CD4-positive, alpha-beta T cell (primary cell): ENCODE measurements at regions not wholly inside any gene's neighbourhood (a gene's known extent, or its start where the extent isn't known, plus 50 kb on each side); places are given as distances from the start of the nearest gene placed in this dataset.

Source experiments
- ATAC-seq: fragments of 200-7000 bp; cut with Tn5 transposase; one replicate; pipeline ENCODE4 v1.10.0; 2022; ENCODE audit warnings: mild to moderate bottlenecking; ENCODE audit not compliant: poor library complexity
- CTCF ChIA-PET: fragments of 350-600 bp; sonication (Branson Sonifier 250); formaldehyde crosslinking; loops from one replicate; lab custom pipeline; 2021; ENCODE audit warnings: antibody characterized with exemption, inconsistent platforms; lab: Charles Lee
- POLR2A ChIA-PET: fragments of 350-600 bp; sonication (Branson Sonifier 250); formaldehyde crosslinking; loops from one replicate; lab custom pipeline; 2021; ENCODE audit warnings: antibody characterized with exemption, inconsistent platforms; lab: Charles Lee
- DNase-seq, 14 experiments: peaks; one replicate each; pipeline ENCODE4 v3.0.0-alpha.2; 2013 to 2020; ENCODE audit warnings: mixed read lengths in 2 of 14
- H3K27ac ChIP-seq, 2 donors: one replicate each; pipeline versions ENCODE4 v1.5.1 to v1.7.0; 2013; ENCODE audit warnings: low read length in 2 of 2, low read depth in 1 of 2, mild to moderate bottlenecking in 1 of 2
- H3K27me3 ChIP-seq, 2 experiments: 1 replicate in 1 of 2; 2 replicates in 1 of 2; pipeline versions ENCODE4 v1.6.1 to v1.7.0; 2013; ENCODE audit warnings: low read length in 2 of 2, control low read depth in 1 of 2, mild to moderate bottlenecking in 1 of 2, moderate library complexity in 1 of 2; ENCODE audit not compliant: insufficient read depth in 2 of 2, control insufficient read depth in 1 of 2
- H3K36me3 ChIP-seq: one replicate; pipeline ENCODE4 v1.6.1; 2013; ENCODE audit warnings: low read length, control low read depth; ENCODE audit not compliant: insufficient read depth
- H3K4me1 ChIP-seq: one replicate; pipeline ENCODE4 v1.6.1; 2013; ENCODE audit warnings: low read length, control low read depth; ENCODE audit not compliant: insufficient read depth
- H3K4me3 ChIP-seq: one replicate; pipeline ENCODE4 v1.5.1; 2013; ENCODE audit warnings: mild to moderate bottlenecking, low read length, moderate library complexity
- H3K9me3 ChIP-seq, 2 experiments: 1 replicate in 1 of 2; 2 replicates in 1 of 2; pipeline versions ENCODE4 v1.6.1 to v1.7.0; 2013; ENCODE audit warnings: low read length in 2 of 2, mild to moderate bottlenecking in 2 of 2, control low read depth in 1 of 2, moderate library complexity in 1 of 2; ENCODE audit not compliant: control insufficient read depth in 1 of 2, insufficient read depth in 1 of 2
- H3K27ac Mint-ChIP-seq: one replicate; pipeline ENCODE4 v1.8.0; 2020; ENCODE audit warnings: mixed read lengths
- H3K27me3 Mint-ChIP-seq: one replicate; pipeline ENCODE4 v1.8.0; 2021; ENCODE audit warnings: mixed read lengths
- H3K36me3 Mint-ChIP-seq: one replicate; pipeline ENCODE4 v1.8.0; 2021; ENCODE audit warnings: low read depth, mixed read lengths
- H3K4me1 Mint-ChIP-seq: one replicate; pipeline ENCODE4 v1.8.0; 2021; ENCODE audit warnings: low read depth, mixed read lengths
- H3K4me3 Mint-ChIP-seq: one replicate; pipeline ENCODE4 v1.8.0; 2020; ENCODE audit warnings: mild to moderate bottlenecking, mixed read lengths
- H3K9me3 Mint-ChIP-seq: one replicate; pipeline ENCODE4 v1.8.0; 2020; ENCODE audit warnings: mixed read lengths
- CTCF ChIP-seq: fragments of 200-600 bp; IDR thresholded peaks from one replicate; pipeline ENCODE4 v1.8.0; 2022; ENCODE audit warnings: antibody characterized with exemption, mild to moderate bottlenecking
- intact Hi-C, 2 experiments: fragments of 100-400 bp; cut with DNase I in 1 of 2; cut with micrococcal nuclease in 1 of 2; formaldehyde crosslinking; loops; one replicate each; pipeline versions ENCODE4 v1.15.1 to v1.9.0; 2023 to 2025; cut with DNase I, micrococcal nuclease

- Mint-ChIP-seq H3K27ac (no peak overlapping the region), H3K27me3 (no peaks in the 10 kb centered on the region), H3K9me3 (no peaks in the 10 kb centered on the region), H3K4me1 (peaks cover 70% of the 10 kb centered on the region), H3K4me3 (peak overlapping the region; percentile 48), H3K36me3 (peaks cover 5% of the 10 kb centered on the region)
- ATAC-seq (peak; percentile 27), DNase-seq (peak in 5 of 14 experiments; percentile 10 to 71 (median 54))
- Histone ChIP-seq H3K4me3 (no peak overlapping the region), H3K9me3 (peaks cover under 1 to 11% of the 10 kb centered on the region in 2 experiments), H3K36me3 (no peaks in the 10 kb centered on the region), H3K27me3 (no peaks in the 10 kb centered on the region), H3K4me1 (peaks cover 70% of the 10 kb centered on the region), H3K27ac (no peak overlapping the region)
- POLR2A ChIA-PET: interaction anchor here (0.8 to 5.4 kb wide), 8 partner anchors 8 to 1051 kb away, joined by 3 to 55 read pairs (median 4); no protein-coding TSS in a partner anchor
- CTCF ChIA-PET: interaction anchor here (1.4 kb wide), 1 partner anchor 8 kb away, joined by 3 read pairs; no protein-coding TSS in a partner anchor
- TF ChIP-seq CTCF: no peak
- intact Hi-C loops: no loop called here
These were observed 258.9 kb downstream of the UACA start for GRCh38 chr15:70504299-70504951.

GRCh38 chr15:70503798-70504298 is 259.5 kb downstream of the UACA start:
- POLR2A ChIA-PET: interaction anchor here (0.8 to 5.4 kb wide), 5 partner anchors 8 to 31 kb away, joined by 4 to 55 read pairs (median 19); no protein-coding TSS in a partner anchor
- TF ChIP-seq CTCF: no peak
- intact Hi-C loops: no loop called here

GRCh38 chr15:70503073-70503745 is 260.1 kb downstream of the UACA start:
- POLR2A ChIA-PET: interaction anchor here (0.6 to 5.4 kb wide), 4 partner anchors 11 to 344 kb away, joined by 4 to 55 read pairs (median 24); no protein-coding TSS in a partner anchor
- no peak overlapping the region for H3K27ac Mint-ChIP-seq
- H3K27ac ChIP-seq: no peak overlapping the region
- DNase-seq (no peak), ATAC-seq (no peak)
- TF ChIP-seq CTCF: no peak
- H3K4me1 Mint-ChIP-seq: peaks cover 61% of the 10 kb centered on the region
- CTCF ChIA-PET: interaction anchor here (1.7 kb wide), 1 partner anchor 9 kb away, joined by 7 read pairs; no protein-coding TSS in a partner anchor
- no peaks in the 10 kb centered on the region for H3K9me3 Mint-ChIP-seq
- H3K27me3 ChIP-seq: no peaks in the 10 kb centered on the region
- peak overlapping the region; percentile 63 for H3K4me3 Mint-ChIP-seq
- H3K36me3 Mint-ChIP-seq: peaks cover 5% of the 10 kb centered on the region
- H3K4me1 ChIP-seq: peaks cover 58% of the 10 kb centered on the region
- H3K27me3 Mint-ChIP-seq: no peaks in the 10 kb centered on the region
- peaks cover 0 to 10% of the 10 kb centered on the region in 2 experiments for H3K9me3 ChIP-seq
- intact Hi-C loops: no loop called here
- no peaks in the 10 kb centered on the region for H3K36me3 ChIP-seq
- H3K4me3 ChIP-seq: no peak overlapping the region

More at GRCh38 chr15:70503798-70504298, 259.5 kb downstream of the UACA start:
- Mint-ChIP-seq H3K27me3 (no peaks in the 10 kb centered on the region), H3K9me3 (no peaks in the 10 kb centered on the region), H3K27ac (no peak overlapping the region), H3K36me3 (peaks cover 5% of the 10 kb centered on the region), H3K4me1 (peaks cover 67% of the 10 kb centered on the region), H3K4me3 (peak overlapping the region; percentile 21)
- Histone ChIP-seq H3K27me3 (no peaks in the 10 kb centered on the region), H3K4me3 (no peak overlapping the region), H3K4me1 (peaks cover 65% of the 10 kb centered on the region), H3K27ac (no peak overlapping the region), H3K36me3 (no peaks in the 10 kb centered on the region), H3K9me3 (peaks cover 0 to 10% of the 10 kb centered on the region in 2 experiments)
- CTCF ChIA-PET: interaction anchor here (1.7 kb wide), 1 partner anchor 9 kb away, joined by 7 read pairs; no protein-coding TSS in a partner anchor
- no peak for ATAC-seq
- no peak for DNase-seq
